Activated CD8-positive, alpha-beta T cell treated with anti-CD3 and anti-CD28 coated beads for 36 hours (primary cell): ENCODE measurements at regions not wholly inside any gene's neighbourhood (a gene's known extent, or its start where the extent isn't known, plus 50 kb on each side); places are given as distances from the start of the nearest gene placed in this dataset.

Experiments
- ATAC-seq: fragments of 200-7000 bp; cut with Tn5 transposase; one replicate; pipeline ENCODE4 v1.10.0; 2021; ENCODE audit warnings: mild to moderate bottlenecking, moderate library complexity
- CTCF ChIA-PET: fragments of 350-600 bp; sonication (Branson Sonifier 250); formaldehyde crosslinking; loops from one replicate; lab custom pipeline; 2021; ENCODE audit warnings: antibody characterized with exemption; lab: Charles Lee
- POLR2A ChIA-PET: fragments of 350-600 bp; sonication (Branson Sonifier 250); formaldehyde crosslinking; loops from one replicate; lab custom pipeline; 2021; ENCODE audit warnings: antibody characterized with exemption; lab: Charles Lee
- DNase-seq: peaks from one replicate; pipeline ENCODE4 v3.0.0-alpha.2; 2020
- H3K27ac Mint-ChIP-seq: one replicate; pipeline ENCODE4 v1.8.0; 2021; ENCODE audit warnings: mild to moderate bottlenecking, mixed read lengths
- H3K27me3 Mint-ChIP-seq: one replicate; pipeline ENCODE4 v1.8.0; 2021; ENCODE audit warnings: mixed read lengths
- H3K36me3 Mint-ChIP-seq: one replicate; pipeline ENCODE4 v1.8.0; 2021; ENCODE audit warnings: low read depth, mixed read lengths
- H3K4me1 Mint-ChIP-seq: one replicate; pipeline ENCODE4 v1.8.0; 2021; ENCODE audit warnings: low read depth, mixed read lengths
- H3K4me3 Mint-ChIP-seq: one replicate; pipeline ENCODE4 v1.8.0; 2021; ENCODE audit warnings: mild to moderate bottlenecking, moderate library complexity, mixed read lengths
- H3K9me3 Mint-ChIP-seq: one replicate; pipeline ENCODE4 v1.8.0; 2021; ENCODE audit warnings: mixed read lengths
- intact Hi-C: fragments of 100-400 bp; cut with micrococcal nuclease; formaldehyde crosslinking; loops from one replicate; pipeline ENCODE4 v1.10.0; 2022
- TF ChIP-seq, protein P1 (sequence below): fragments of 200-600 bp; IDR thresholded peaks from one replicate; pipeline ENCODE4 v1.8.0; 2022; ENCODE audit warnings: antibody characterized with exemption, mild to moderate bottlenecking

DNA sequence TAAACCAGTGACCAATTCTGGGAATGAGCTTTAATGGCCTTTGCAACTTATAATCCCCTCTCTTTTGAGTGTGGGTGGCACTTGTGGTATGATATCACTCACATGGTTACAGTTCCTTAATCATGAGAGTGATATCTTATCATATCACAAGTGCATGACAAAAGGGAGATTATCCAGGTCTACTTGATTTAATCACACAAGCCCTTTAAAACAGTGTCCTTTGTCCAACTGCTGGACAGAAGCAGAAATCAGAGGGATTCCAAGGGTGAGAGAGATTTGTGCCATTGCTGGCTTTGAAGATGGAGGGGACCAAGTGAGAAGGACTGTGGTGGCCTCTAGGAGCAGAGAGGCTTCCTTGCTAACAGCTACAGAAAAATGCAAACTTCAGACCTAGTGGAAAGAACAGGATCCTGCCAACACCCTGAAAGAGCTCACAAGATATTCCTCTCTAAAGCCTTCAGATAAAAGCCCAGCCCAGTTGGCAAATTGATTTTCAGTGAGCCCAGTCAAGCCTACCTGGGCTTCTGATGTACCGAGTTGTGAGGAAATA, 279.0 kb upstream of the TLE4 start:
- no peaks in the 10 kb centered on the region for H3K9me3 Mint-ChIP-seq
- H3K27me3 Mint-ChIP-seq, result peaks cover 2% of the 10 kb centered on the region
- intact Hi-C loops, result no loop called here
- no peaks in the 10 kb centered on the region for H3K4me1 Mint-ChIP-seq
- no peaks in the 10 kb centered on the region for H3K36me3 Mint-ChIP-seq
- no peak for ATAC-seq
- ChIA-PET CTCF (interaction anchor here (0.6 kb wide), 1 partner anchor 14 kb away, joined by 3 read pairs; no protein-coding TSS in a partner anchor), POLR2A (no interaction called here)
- H3K4me3 Mint-ChIP-seq, result no peak overlapping the region
- DNase-seq, result no peak
- TF ChIP-seq, protein P1, sequence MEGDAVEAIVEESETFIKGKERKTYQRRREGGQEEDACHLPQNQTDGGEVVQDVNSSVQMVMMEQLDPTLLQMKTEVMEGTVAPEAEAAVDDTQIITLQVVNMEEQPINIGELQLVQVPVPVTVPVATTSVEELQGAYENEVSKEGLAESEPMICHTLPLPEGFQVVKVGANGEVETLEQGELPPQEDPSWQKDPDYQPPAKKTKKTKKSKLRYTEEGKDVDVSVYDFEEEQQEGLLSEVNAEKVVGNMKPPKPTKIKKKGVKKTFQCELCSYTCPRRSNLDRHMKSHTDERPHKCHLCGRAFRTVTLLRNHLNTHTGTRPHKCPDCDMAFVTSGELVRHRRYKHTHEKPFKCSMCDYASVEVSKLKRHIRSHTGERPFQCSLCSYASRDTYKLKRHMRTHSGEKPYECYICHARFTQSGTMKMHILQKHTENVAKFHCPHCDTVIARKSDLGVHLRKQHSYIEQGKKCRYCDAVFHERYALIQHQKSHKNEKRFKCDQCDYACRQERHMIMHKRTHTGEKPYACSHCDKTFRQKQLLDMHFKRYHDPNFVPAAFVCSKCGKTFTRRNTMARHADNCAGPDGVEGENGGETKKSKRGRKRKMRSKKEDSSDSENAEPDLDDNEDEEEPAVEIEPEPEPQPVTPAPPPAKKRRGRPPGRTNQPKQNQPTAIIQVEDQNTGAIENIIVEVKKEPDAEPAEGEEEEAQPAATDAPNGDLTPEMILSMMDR, result no peak
- H3K27ac Mint-ChIP-seq, result no peak overlapping the region

DNA sequence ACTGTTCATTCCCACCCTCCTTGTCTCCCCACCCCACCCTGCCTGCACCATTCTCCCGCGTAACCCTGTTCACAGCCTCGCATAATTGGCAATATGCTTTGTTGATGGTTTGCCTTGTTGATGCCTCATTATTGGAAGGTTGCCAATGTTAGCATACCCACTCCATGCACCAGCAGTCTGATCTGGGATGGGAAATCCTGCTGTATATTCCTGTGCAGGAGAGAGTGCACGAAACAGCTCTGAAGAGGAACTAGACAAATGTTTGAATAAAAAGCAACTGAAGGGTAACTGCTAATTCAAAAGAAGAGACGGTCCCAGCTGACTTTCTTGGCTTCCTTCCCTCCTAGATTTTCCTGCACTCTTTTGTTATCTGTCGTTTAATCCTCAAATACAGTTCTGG, 271.7 kb upstream of the TLE4 start:
- peaks cover 2% of the 10 kb centered on the region for H3K27me3 Mint-ChIP-seq
- no peak overlapping the region for H3K27ac Mint-ChIP-seq
- ChIA-PET POLR2A (no interaction called here), CTCF (no interaction called here)
- DNase-seq (no peak), ATAC-seq (no peak)
- H3K4me3 Mint-ChIP-seq, result no peak overlapping the region
- H3K36me3 Mint-ChIP-seq, result no peaks in the 10 kb centered on the region
- TF ChIP-seq, protein P1, result no peak
- no peaks in the 10 kb centered on the region for H3K4me1 Mint-ChIP-seq
- intact Hi-C loops, result no loop called here
- no peaks in the 10 kb centered on the region for H3K9me3 Mint-ChIP-seq

DNA sequence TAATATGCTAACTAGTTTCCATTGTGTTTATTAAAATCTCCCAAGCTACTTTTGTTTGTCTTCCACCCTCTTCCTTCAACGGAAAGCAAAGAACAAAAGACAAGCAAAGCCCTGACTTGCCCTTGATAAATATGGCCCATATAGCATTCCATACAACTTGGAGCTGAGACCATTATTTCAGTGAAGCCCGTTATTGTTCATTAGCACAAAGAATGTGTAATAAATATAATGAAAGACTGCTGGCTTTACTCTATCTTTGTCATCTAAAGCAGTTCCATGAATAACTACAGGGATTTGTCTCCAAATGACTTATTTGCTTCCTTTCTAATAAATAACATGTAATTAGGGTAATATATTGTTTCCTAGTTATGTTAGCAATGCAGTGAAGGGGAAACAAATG, 270.7 kb upstream of the TLE4 start:
- TF ChIP-seq, protein P1, result no peak
- H3K4me3 Mint-ChIP-seq, result no peak overlapping the region
- H3K36me3 Mint-ChIP-seq, result no peaks in the 10 kb centered on the region
- H3K9me3 Mint-ChIP-seq, result no peaks in the 10 kb centered on the region
- POLR2A ChIA-PET, result no interaction called here
- ATAC-seq, result no peak
- intact Hi-C loops, result no loop called here
- CTCF ChIA-PET, result no interaction called here
- no peak for DNase-seq
- no peaks in the 10 kb centered on the region for H3K4me1 Mint-ChIP-seq
- peaks cover 4% of the 10 kb centered on the region for H3K27me3 Mint-ChIP-seq
- H3K27ac Mint-ChIP-seq, result no peak overlapping the region

DNA sequence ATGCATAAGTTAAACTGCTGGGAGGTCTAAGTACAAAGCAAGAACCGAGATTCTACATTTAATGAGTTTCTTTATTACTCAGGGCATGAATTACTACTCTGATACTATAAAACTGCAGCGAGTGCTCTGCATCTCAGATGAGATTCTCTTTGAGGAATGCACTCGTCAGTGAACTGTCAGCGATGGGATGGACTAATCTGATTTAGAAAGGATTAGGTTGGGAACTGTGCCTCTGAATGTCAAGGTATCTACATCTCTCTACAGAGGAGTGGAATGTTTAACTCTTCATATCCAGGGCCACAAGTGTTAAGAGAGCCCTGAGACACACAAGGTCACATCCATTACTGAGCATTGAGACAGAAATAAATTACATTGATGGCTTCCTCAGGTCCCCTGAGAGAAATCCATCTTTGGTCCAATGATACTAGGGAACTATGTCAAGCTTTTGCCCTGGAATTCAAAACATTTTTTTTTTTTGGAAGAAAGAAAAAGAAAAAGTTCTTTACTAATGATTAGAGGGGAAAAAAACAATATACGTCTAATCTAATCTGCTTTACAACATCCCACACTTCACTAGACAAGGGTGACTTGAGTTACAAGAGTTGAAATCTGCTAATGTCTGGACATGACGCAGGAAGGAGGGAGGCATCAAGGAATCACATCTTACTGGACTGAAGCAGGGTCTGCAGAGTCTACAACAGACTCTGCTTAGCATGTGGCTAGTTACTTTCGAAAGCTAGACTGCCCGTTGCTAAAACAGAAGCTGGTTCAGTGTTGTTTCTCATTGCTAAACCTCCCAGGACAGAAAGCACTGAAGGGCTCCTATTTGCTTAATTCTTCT, 270.0 kb upstream of the TLE4 start:
- Mint-ChIP-seq H3K36me3 (no peaks in the 10 kb centered on the region), H3K9me3 (no peaks in the 10 kb centered on the region), H3K27me3 (peaks cover 3% of the 10 kb centered on the region), H3K27ac (no peak overlapping the region), H3K4me3 (no peak overlapping the region), H3K4me1 (no peaks in the 10 kb centered on the region)
- DNase-seq, result no peak
- POLR2A ChIA-PET, result no interaction called here
- CTCF ChIA-PET, result no interaction called here
- no peak for ATAC-seq
- TF ChIP-seq, protein P1, result no peak
- intact Hi-C loops, result no loop called here

DNA sequence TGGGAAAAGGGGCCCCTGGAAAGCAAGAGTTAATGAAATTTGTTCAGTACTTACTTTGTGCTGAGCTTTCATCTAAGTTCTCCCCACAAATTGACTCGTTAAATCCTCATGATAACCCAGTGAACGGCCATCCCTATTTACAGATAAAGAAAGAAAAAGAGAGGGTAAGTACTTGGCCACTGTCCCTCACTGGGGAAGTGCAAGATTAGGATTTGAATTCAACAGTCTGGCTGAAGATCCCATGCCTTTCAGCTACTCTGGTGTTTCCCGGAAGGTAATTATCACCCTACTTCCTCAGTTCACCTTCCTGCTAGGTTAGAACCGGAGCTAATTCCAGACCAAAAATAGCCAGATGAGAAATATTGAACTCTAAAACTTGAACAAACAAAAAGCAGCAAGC, 269.2 kb upstream of the TLE4 start:
- no peaks in the 10 kb centered on the region for H3K9me3 Mint-ChIP-seq
- POLR2A ChIA-PET, result no interaction called here
- no peak overlapping the region for H3K27ac Mint-ChIP-seq
- H3K36me3 Mint-ChIP-seq, result no peaks in the 10 kb centered on the region
- CTCF ChIA-PET, result no interaction called here
- H3K4me3 Mint-ChIP-seq, result no peak overlapping the region
- no peak for DNase-seq
- ATAC-seq, result no peak
- TF ChIP-seq, protein P1, result no peak
- H3K4me1 Mint-ChIP-seq, result no peaks in the 10 kb centered on the region
- H3K27me3 Mint-ChIP-seq, result peaks cover 2% of the 10 kb centered on the region
- intact Hi-C loops, result no loop called here
